GM12878 (cell line): ENCODE measurements at regions not wholly inside any gene's neighbourhood (a gene's known extent, or its start where the extent isn't known, plus 50 kb on each side); places are given as distances from the start of the nearest gene placed in this dataset.

Experiments
- ATAC-seq: fragments of 200-7000 bp; cut with Tn5 transposase; 3 replicates; pipeline ENCODE4 v1.9.1; 2020; ENCODE audit warnings: mild to moderate bottlenecking, moderate library complexity
- BruUV-seq: library from RNA; stranded (reverse); fragments of 400-500 nt; replicated peaks from 2 replicates; lab custom pipeline; 2021; lab: Mats Ljungman, UMichigan
- CTCF ChIA-PET: fragments of 300-600 bp; sonication (Branson Sonifier 250); formaldehyde crosslinking; extraction: SDS; loops from one replicate; lab custom pipeline; 2021; ENCODE audit warnings: inconsistent platforms; lab: Yijun Ruan, JAX
- POLR2A ChIA-PET: fragments of 350-600 bp; formaldehyde crosslinking; extraction: SDS; loops from one replicate; lab custom pipeline; 2021; ENCODE audit warnings: inconsistent platforms; lab: Charles Lee
- RAD21 ChIA-PET: fragments of 300-600 bp; sonication (Branson Sonifier 250); formaldehyde crosslinking; loops from one replicate; lab custom pipeline; 2023; ENCODE audit warnings: antibody characterized with exemption; ENCODE audit not compliant: unreplicated experiment; lab: Charles Lee
- SMC1A ChIA-PET: fragments of 300-600 bp; sonication (Branson Sonifier 250); formaldehyde crosslinking; loops from one replicate; lab custom pipeline; 2023; ENCODE audit not compliant: unreplicated experiment, uncharacterized antibody; lab: Charles Lee
- DNase-seq: peaks from one replicate; pipeline ENCODE4 v3.0.0-alpha.2; 2011; ENCODE audit warnings: low read depth, low spot score
- FAIRE-seq: peaks from 3 replicates; lab custom pipeline; 2011; peaks lifted over from hg19 to GRCh38; lab: Jason Lieb, UNC
- H2AFZ ChIP-seq: 2 replicates; pipeline ENCODE4 v1.6.0; 2011; ENCODE audit warnings: low read depth, low read length, control low read depth; ENCODE audit not compliant: control insufficient read depth
- H3K27ac ChIP-seq: 2 replicates; pipeline ENCODE4 v1.5.1; 2011; ENCODE audit warnings: control low read depth; ENCODE audit not compliant: control insufficient read depth, insufficient read depth
- H3K27me3 ChIP-seq, 2 experiments: replicated peaks in 1 of 2; 2 replicates each; pipeline versions ENCODE4 v1.6.0 to v1.6.1; 2011; ENCODE audit warnings: low read length in 1 of 2; ENCODE audit not compliant: control insufficient read depth in 2 of 2, insufficient read depth in 2 of 2
- H3K36me3 ChIP-seq, 2 experiments: 2 replicates each; pipeline ENCODE4 v1.5.1; 2011; ENCODE audit warnings: low read length in 1 of 2; ENCODE audit not compliant: control insufficient read depth in 2 of 2, insufficient read depth in 2 of 2
- H3K4me1 ChIP-seq: 2 replicates; pipeline ENCODE4 v1.6.1; 2011; ENCODE audit warnings: mild to moderate bottlenecking, low read length, moderate library complexity, mixed read lengths; ENCODE audit not compliant: control insufficient read depth, insufficient read depth
- H3K4me2 ChIP-seq: 2 replicates; pipeline ENCODE4 v1.6.0; 2011; ENCODE audit warnings: control low read depth; ENCODE audit not compliant: control insufficient read depth, insufficient read depth
- H3K4me3 ChIP-seq: fragments of 200-600 bp; sonication (generic); 2 replicates; pipeline ENCODE4 v1.5.1; 2016
- H3K79me2 ChIP-seq: 2 replicates; pipeline ENCODE4 v1.6.0; 2011; ENCODE audit warnings: low read length; ENCODE audit not compliant: control insufficient read depth, insufficient read depth
- H3K9ac ChIP-seq: 2 replicates; pipeline ENCODE4 v1.8.0; 2011; ENCODE audit warnings: low read length, control low read depth, mixed read lengths; ENCODE audit not compliant: control insufficient read depth, insufficient read depth
- H3K9me3 ChIP-seq: replicated peaks from 3 replicates; pipeline ENCODE4 v1.5.1; 2011; ENCODE audit warnings: mild to moderate bottlenecking, low read length; ENCODE audit not compliant: control insufficient read depth, insufficient read depth
- H4K20me1 ChIP-seq: 2 replicates; pipeline ENCODE4 v1.6.0; 2011; ENCODE audit not compliant: control insufficient read depth, insufficient read depth
- CHD2 ChIP-seq: IDR thresholded peaks from 2 replicates; pipeline ENCODE4 v1.6.1; 2011; ENCODE audit warnings: low read depth, low read length, improper control_type of control experiment, borderline replicate concordance
- ESRRA ChIP-seq: IDR thresholded peaks from 2 replicates; pipeline ENCODE4 v1.6.1; 2012; ENCODE audit warnings: mild to moderate bottlenecking, low read length, improper control_type of control experiment
- RAD21 ChIP-seq: IDR thresholded peaks from 2 replicates; pipeline ENCODE4 v1.6.1; 2011; ENCODE audit warnings: mild to moderate bottlenecking, low read depth, low read length, moderate library complexity; ENCODE audit not compliant: insufficient read depth
- TBL1XR1 ChIP-seq: IDR thresholded peaks from 2 replicates; pipeline ENCODE4 v1.6.1; 2012; ENCODE audit warnings: low read depth, low read length, improper control_type of control experiment
- ZNF24 ChIP-seq: fragments of 450-650 bp; IDR thresholded peaks from 2 replicates; pipeline ENCODE4 v1.6.1; 2017; ENCODE audit warnings: antibody characterized with exemption, mild to moderate bottlenecking
- WGBS: methylation state at CpG from one replicate; pipeline ENCODE4 v1.1.6; 2016; ENCODE audit warnings: low lambda C conversion rate; ENCODE audit not compliant: insufficient replicate concordance, insufficient coverage; ENCODE audit errors: missing lambda C conversion rate; 5-methylcytosine and 5-hydroxymethylcytosine counted together
- in situ Hi-C: fragments of 300-500 bp; cut with MboI; formaldehyde crosslinking; loops from 9 replicates; pipeline ENCODE4 v1.14.3; 2018; ENCODE audit warnings: mixed read lengths
- intact Hi-C: fragments of 100-400 bp; cut with micrococcal nuclease; formaldehyde crosslinking; loops from one replicate; pipeline ENCODE4 v1.14.2; 2022; ENCODE audit not compliant: unreplicated experiment
- TF ChIP-seq, protein P1 (sequence below): fragments of 450-650 bp; formaldehyde crosslinking; IDR thresholded peaks from 2 replicates; pipeline ENCODE4 v1.4.0; 2020; ENCODE audit warnings: mild to moderate bottlenecking, moderate library complexity
- TF ChIP-seq, protein P2 (sequence below): fragments of 450-650 bp; IDR thresholded peaks from 2 replicates; pipeline ENCODE4 v1.6.1; 2017; ENCODE audit warnings: antibody characterized with exemption, mild to moderate bottlenecking, moderate library complexity
- TF ChIP-seq, protein P3 (sequence below): IDR thresholded peaks from 2 replicates; pipeline ENCODE4 v1.6.1; 2012; ENCODE audit warnings: improper control_type of control experiment, low read depth, low read length; ENCODE audit not compliant: insufficient replicate concordance

DNA sequence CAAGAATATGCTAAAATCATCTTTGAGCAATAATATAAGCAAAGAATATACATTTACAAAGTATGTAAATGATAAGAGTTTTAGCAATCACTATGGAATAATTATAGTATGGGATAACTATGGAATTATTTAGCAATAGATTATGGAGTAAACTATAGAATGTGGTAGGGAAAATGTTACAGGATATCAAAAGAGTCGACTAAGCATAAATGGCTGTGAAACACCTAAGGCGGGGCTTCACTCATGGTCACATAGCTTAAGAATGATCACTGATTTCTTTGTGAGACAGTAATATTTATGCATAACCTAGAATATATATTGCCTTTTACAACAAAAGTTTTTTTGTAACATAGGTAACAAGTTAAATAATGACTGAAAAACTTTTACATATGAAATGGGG lies 2049.7 kb downstream of the ARAP2 start:
- Histone ChIP-seq H3K4me1 (no peaks in the 10 kb centered on the region), H3K27me3 (no peaks in the 10 kb centered on the region), H3K4me3 (no peak overlapping the region), H3K9me3 (no peaks in the 10 kb centered on the region), H3K9ac (no peak overlapping the region), H3K4me2 (no peak overlapping the region), H3K27ac (no peak overlapping the region), H3K36me3 (no peaks in the 10 kb centered on the region), H3K79me2 (no peaks in the 10 kb centered on the region), H2AFZ (no peak overlapping the region), H4K20me1 (no peaks in the 10 kb centered on the region)
- in situ Hi-C loops, result no loop called here
- ChIA-PET POLR2A (no interaction called here), SMC1A (interaction anchor here (1.0 kb wide), 1 partner anchor 14 kb away, joined by 3 read pairs; no protein-coding TSS in a partner anchor), RAD21 (no interaction called here), CTCF (no interaction called here)
- WGBS, result 45% methylated on average over 2 of the region's 2 CpGs
- ATAC-seq, result no peak
- intact Hi-C loops, result no loop called here
- DNase-seq, result no peak
- no TSS peak for BruUV-seq
- no peak for FAIRE-seq
- TF ChIP-seq, protein P1, sequence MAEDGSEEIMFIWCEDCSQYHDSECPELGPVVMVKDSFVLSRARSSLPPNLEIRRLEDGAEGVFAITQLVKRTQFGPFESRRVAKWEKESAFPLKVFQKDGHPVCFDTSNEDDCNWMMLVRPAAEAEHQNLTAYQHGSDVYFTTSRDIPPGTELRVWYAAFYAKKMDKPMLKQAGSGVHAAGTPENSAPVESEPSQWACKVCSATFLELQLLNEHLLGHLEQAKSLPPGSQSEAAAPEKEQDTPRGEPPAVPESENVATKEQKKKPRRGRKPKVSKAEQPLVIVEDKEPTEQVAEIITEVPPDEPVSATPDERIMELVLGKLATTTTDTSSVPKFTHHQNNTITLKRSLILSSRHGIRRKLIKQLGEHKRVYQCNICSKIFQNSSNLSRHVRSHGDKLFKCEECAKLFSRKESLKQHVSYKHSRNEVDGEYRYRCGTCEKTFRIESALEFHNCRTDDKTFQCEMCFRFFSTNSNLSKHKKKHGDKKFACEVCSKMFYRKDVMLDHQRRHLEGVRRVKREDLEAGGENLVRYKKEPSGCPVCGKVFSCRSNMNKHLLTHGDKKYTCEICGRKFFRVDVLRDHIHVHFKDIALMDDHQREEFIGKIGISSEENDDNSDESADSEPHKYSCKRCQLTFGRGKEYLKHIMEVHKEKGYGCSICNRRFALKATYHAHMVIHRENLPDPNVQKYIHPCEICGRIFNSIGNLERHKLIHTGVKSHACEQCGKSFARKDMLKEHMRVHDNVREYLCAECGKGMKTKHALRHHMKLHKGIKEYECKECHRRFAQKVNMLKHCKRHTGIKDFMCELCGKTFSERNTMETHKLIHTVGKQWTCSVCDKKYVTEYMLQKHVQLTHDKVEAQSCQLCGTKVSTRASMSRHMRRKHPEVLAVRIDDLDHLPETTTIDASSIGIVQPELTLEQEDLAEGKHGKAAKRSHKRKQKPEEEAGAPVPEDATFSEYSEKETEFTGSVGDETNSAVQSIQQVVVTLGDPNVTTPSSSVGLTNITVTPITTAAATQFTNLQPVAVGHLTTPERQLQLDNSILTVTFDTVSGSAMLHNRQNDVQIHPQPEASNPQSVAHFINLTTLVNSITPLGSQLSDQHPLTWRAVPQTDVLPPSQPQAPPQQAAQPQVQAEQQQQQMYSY (CRISPR knock-in tag), result no peak
- no peak for TF ChIP-seq ESRRA
- TF ChIP-seq TBL1XR1, result no peak
- TF ChIP-seq, protein P2, sequence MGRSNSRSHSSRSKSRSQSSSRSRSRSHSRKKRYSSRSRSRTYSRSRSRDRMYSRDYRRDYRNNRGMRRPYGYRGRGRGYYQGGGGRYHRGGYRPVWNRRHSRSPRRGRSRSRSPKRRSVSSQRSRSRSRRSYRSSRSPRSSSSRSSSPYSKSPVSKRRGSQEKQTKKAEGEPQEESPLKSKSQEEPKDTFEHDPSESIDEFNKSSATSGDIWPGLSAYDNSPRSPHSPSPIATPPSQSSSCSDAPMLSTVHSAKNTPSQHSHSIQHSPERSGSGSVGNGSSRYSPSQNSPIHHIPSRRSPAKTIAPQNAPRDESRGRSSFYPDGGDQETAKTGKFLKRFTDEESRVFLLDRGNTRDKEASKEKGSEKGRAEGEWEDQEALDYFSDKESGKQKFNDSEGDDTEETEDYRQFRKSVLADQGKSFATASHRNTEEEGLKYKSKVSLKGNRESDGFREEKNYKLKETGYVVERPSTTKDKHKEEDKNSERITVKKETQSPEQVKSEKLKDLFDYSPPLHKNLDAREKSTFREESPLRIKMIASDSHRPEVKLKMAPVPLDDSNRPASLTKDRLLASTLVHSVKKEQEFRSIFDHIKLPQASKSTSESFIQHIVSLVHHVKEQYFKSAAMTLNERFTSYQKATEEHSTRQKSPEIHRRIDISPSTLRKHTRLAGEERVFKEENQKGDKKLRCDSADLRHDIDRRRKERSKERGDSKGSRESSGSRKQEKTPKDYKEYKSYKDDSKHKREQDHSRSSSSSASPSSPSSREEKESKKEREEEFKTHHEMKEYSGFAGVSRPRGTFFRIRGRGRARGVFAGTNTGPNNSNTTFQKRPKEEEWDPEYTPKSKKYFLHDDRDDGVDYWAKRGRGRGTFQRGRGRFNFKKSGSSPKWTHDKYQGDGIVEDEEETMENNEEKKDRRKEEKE, result no peak
- TF ChIP-seq CHD2, result no peak
- TF ChIP-seq RAD21, result no peak
- TF ChIP-seq, protein P3, sequence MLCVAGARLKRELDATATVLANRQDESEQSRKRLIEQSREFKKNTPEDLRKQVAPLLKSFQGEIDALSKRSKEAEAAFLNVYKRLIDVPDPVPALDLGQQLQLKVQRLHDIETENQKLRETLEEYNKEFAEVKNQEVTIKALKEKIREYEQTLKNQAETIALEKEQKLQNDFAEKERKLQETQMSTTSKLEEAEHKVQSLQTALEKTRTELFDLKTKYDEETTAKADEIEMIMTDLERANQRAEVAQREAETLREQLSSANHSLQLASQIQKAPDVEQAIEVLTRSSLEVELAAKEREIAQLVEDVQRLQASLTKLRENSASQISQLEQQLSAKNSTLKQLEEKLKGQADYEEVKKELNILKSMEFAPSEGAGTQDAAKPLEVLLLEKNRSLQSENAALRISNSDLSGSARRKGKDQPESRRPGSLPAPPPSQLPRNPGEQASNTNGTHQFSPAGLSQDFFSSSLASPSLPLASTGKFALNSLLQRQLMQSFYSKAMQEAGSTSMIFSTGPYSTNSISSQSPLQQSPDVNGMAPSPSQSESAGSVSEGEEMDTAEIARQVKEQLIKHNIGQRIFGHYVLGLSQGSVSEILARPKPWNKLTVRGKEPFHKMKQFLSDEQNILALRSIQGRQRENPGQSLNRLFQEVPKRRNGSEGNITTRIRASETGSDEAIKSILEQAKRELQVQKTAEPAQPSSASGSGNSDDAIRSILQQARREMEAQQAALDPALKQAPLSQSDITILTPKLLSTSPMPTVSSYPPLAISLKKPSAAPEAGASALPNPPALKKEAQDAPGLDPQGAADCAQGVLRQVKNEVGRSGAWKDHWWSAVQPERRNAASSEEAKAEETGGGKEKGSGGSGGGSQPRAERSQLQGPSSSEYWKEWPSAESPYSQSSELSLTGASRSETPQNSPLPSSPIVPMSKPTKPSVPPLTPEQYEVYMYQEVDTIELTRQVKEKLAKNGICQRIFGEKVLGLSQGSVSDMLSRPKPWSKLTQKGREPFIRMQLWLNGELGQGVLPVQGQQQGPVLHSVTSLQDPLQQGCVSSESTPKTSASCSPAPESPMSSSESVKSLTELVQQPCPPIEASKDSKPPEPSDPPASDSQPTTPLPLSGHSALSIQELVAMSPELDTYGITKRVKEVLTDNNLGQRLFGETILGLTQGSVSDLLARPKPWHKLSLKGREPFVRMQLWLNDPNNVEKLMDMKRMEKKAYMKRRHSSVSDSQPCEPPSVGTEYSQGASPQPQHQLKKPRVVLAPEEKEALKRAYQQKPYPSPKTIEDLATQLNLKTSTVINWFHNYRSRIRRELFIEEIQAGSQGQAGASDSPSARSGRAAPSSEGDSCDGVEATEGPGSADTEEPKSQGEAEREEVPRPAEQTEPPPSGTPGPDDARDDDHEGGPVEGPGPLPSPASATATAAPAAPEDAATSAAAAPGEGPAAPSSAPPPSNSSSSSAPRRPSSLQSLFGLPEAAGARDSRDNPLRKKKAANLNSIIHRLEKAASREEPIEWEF, result no peak
- TF ChIP-seq ZNF24, result no peak
